H1 (cell line): ENCODE measurements at regions not wholly inside any gene's neighbourhood (a gene's known extent, or its start where the extent isn't known, plus 50 kb on each side); places are given as distances from the start of the nearest gene placed in this dataset.

Experiments
- ATF3 ChIP-seq: IDR thresholded peaks from 2 replicates; pipeline ENCODE4 v1.6.1; 2011; ENCODE audit warnings: low read depth, mild to moderate bottlenecking, low read length; ENCODE audit not compliant: insufficient read depth
- CBX8 ChIP-seq: fragments of 300-800, 300-1000 bp; sonication (generic); IDR thresholded peaks from 2 replicates; pipeline ENCODE4 v1.7.1; 2016; ENCODE audit warnings: low read depth, low read length, borderline replicate concordance
- CEBPB ChIP-seq: IDR thresholded peaks from 2 replicates; pipeline ENCODE4 v1.6.1; 2012; ENCODE audit warnings: low read depth, low read length
- CHD2 ChIP-seq: IDR thresholded peaks from 2 replicates; pipeline ENCODE4 v1.6.1; 2012; ENCODE audit warnings: low read length, improper control_type of control experiment
- CREB1 ChIP-seq: IDR thresholded peaks from 2 replicates; pipeline ENCODE4 v1.6.1; 2012; ENCODE audit warnings: inconsistent platforms
- CTBP2 ChIP-seq: IDR thresholded peaks from 2 replicates; pipeline ENCODE4 v1.7.0; 2011; ENCODE audit warnings: borderline replicate concordance, mild to moderate bottlenecking, moderate library complexity, mixed read lengths, low read length; ENCODE audit not compliant: insufficient read depth, insufficient read length
- EGR1 ChIP-seq: IDR thresholded peaks from 2 replicates; pipeline ENCODE4 v1.6.1; 2011; ENCODE audit warnings: low read depth, low read length, borderline replicate concordance
- EZH2 ChIP-seq: fragments of 200-600 bp; sonication (generic); IDR thresholded peaks from 2 replicates; pipeline ENCODE4 v1.7.1; 2012; ENCODE audit warnings: low read depth, mild to moderate bottlenecking, moderate library complexity, low read length, inconsistent platforms; ENCODE audit not compliant: severe bottlenecking
- FOSL1 ChIP-seq: IDR thresholded peaks from 2 replicates; pipeline ENCODE4 v1.6.1; 2011; ENCODE audit warnings: mild to moderate bottlenecking, low read depth, low read length, moderate library complexity; ENCODE audit not compliant: insufficient read depth
- GTF2F1 ChIP-seq: IDR thresholded peaks from 2 replicates; pipeline ENCODE4 v1.6.1; 2012; ENCODE audit warnings: low read depth, low read length, improper control_type of control experiment, borderline replicate concordance
- HDAC2 ChIP-seq, 2 experiments: fragments of 300-600 bp in 1 of 2; sonication (generic) in 1 of 2; IDR thresholded peaks; 2 replicates each; pipeline ENCODE4 v1.6.1; 2011 to 2012; ENCODE audit warnings: low read depth in 2 of 2, low read length in 2 of 2, mild to moderate bottlenecking in 2 of 2, moderate library complexity in 2 of 2, borderline replicate concordance in 1 of 2, inconsistent platforms in 1 of 2
- JUN ChIP-seq: IDR thresholded peaks from 2 replicates; pipeline ENCODE4 v1.6.1; 2011; ENCODE audit warnings: low read depth, mild to moderate bottlenecking, improper control_type of control experiment, low read length
- KDM1A ChIP-seq: fragments of 200-600, 300-600 bp; sonication (generic); IDR thresholded peaks from 2 replicates; pipeline ENCODE4 v1.7.1; 2016; ENCODE audit warnings: mild to moderate bottlenecking, low read length, borderline replicate concordance
- MAFK ChIP-seq: IDR thresholded peaks from 2 replicates; pipeline ENCODE4 v1.6.1; 2012; ENCODE audit warnings: low read depth, mild to moderate bottlenecking, improper control_type of control experiment, low read length
- PHF8 ChIP-seq: fragments of 200-600 bp; sonication (generic); conservative IDR thresholded peaks from 2 replicates; pipeline ENCODE4 v1.7.1; 2012; ENCODE audit warnings: low read depth, mild to moderate bottlenecking, inconsistent platforms, low read length, moderate library complexity
- POLR2AphosphoS5 ChIP-seq: IDR thresholded peaks from 2 replicates; pipeline ENCODE4 v1.6.1; 2011; ENCODE audit warnings: low read depth, low read length
- POU5F1 ChIP-seq: IDR thresholded peaks from 2 replicates; pipeline ENCODE4 v1.6.1; 2011; ENCODE audit warnings: low read depth, mild to moderate bottlenecking, low read length, moderate library complexity
- RAD21 ChIP-seq, 2 experiments: IDR thresholded peaks in 1 of 2; conservative IDR thresholded peaks in 1 of 2; 2 replicates each; pipeline ENCODE4 v1.6.1; 2011; ENCODE audit warnings: low read depth in 2 of 2, low read length in 2 of 2, improper control_type of control experiment in 1 of 2, inconsistent platforms in 1 of 2, mild to moderate bottlenecking in 1 of 2, moderate library complexity in 1 of 2
- SAP30 ChIP-seq: fragments of 300-600 bp; sonication (generic); IDR thresholded peaks from 2 replicates; pipeline ENCODE4 v1.7.1; 2012; ENCODE audit warnings: low read length, moderate library complexity, mild to moderate bottlenecking, inconsistent platforms; ENCODE audit not compliant: insufficient read depth, insufficient replicate concordance
- SIRT6 ChIP-seq: IDR thresholded peaks from one replicate; pipeline ENCODE4 v1.7.1; 2012; ENCODE audit warnings: low read length, inconsistent platforms
- SIX5 ChIP-seq: IDR thresholded peaks from 2 replicates; pipeline ENCODE4 v1.6.1; 2011; ENCODE audit warnings: mild to moderate bottlenecking, low read depth, low read length
- SRF ChIP-seq: IDR thresholded peaks from 2 replicates; pipeline ENCODE4 v1.6.1; 2011; ENCODE audit warnings: mild to moderate bottlenecking, low read depth, low read length, moderate library complexity
- TAF1 ChIP-seq: IDR thresholded peaks from 2 replicates; pipeline ENCODE4 v1.6.1; 2011; ENCODE audit warnings: mild to moderate bottlenecking, low read depth, low read length
- ZNF274 ChIP-seq: IDR thresholded peaks from 2 replicates; pipeline ENCODE4 v1.7.0; 2012; ENCODE audit warnings: low read length, borderline replicate concordance; ENCODE audit errors: extremely low read depth
- TF ChIP-seq, protein P1 (sequence below): IDR thresholded peaks from 2 replicates; pipeline ENCODE4 v1.6.1; 2012; ENCODE audit warnings: inconsistent platforms

DNA sequence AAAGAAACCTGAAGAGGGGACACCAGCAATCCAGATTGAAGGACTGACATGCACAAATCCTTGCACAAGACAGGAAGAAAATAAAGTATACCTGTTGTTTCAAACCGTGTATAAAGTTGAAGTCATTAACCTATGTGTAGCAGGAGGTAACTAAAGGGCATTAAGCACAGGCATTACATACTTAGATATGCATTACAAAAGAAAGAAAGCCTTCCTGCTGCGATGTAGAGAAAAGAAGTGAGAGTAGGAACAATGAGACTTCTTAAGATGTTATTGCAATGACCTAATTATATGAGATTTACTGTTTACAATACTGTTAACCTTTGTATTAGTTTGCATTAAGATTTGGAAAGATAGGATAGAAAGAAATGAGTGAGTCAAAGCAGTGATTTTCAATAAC, 308.9 kb upstream of the PTPRD start (continued):
- TF ChIP-seq PHF8 (no peak), GTF2F1 (no peak), SIRT6 (no peak), SRF (no peak), SAP30 (no peak), CEBPB (0 out of 2 replicates have a peak, but pooled peaks have one; percentile 23), EZH2 (no peak), CREB1 (no peak), RAD21 (IDR thresholded peaks at IDR 0.05 in 1 of 2, conservative IDR thresholded peaks at IDR 0.05 in 1 of 2; ENCODE audit: low read depth in 2 of 2, low read length in 2 of 2) (no peak), TAF1 (no peak), POU5F1 (peak; percentile 92), ATF3 (no peak), EGR1 (no peak), ZNF274 (no peak), POLR2AphosphoS5 (no peak), CHD2 (0 out of 2 replicates have a peak, but pooled peaks have one; percentile 34), CBX8 (no peak), HDAC2 (IDR thresholded peaks at IDR 0.05; ENCODE audit: borderline replicate concordance in 1 of 2, low read depth in 2 of 2, low read length in 2 of 2) (peak in 1 of 2 experiments; percentile 41; a peak in 1 of 4 replicates), SIX5 (peak; percentile 14; the same call in 1 of the 2 replicates), KDM1A (no peak), CTBP2 (no peak), FOSL1 (no peak), MAFK (no peak), JUN (peak; percentile 94)
- TF ChIP-seq, protein P1, sequence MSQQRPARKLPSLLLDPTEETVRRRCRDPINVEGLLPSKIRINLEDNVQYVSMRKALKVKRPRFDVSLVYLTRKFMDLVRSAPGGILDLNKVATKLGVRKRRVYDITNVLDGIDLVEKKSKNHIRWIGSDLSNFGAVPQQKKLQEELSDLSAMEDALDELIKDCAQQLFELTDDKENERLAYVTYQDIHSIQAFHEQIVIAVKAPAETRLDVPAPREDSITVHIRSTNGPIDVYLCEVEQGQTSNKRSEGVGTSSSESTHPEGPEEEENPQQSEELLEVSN = no peak
